Thoracic aorta (tissue), 2 donors: ENCODE measurements at regions not wholly inside any gene's neighbourhood (a gene's known extent, or its start where the extent isn't known, plus 50 kb on each side); places are given as distances from the start of the nearest gene placed in this dataset.

Experiments used
- ATAC-seq: fragments of 150-250 bp; one replicate; pipeline ENCODE4 v1.8.0; 2017; ENCODE audit warnings: low read depth; ENCODE audit not compliant: insufficient number of reproducible peaks, low FRiP score
- DNase-seq: peaks from one replicate; pipeline ENCODE4 v3.0.0-alpha.2; 2020; ENCODE audit warnings: low spot score
- H3K27ac ChIP-seq, 2 donors: fragments of 200-600 bp; sonication (generic); 1 replicate in 1 of 2; 2 replicates in 1 of 2; pipeline ENCODE4 v1.5.1; 2016; ENCODE audit warnings: mild to moderate bottlenecking in 2 of 2, moderate library complexity in 2 of 2
- H3K27me3 ChIP-seq: fragments of 200-600 bp; sonication (generic); replicated peaks from 2 replicates; pipeline ENCODE4 v1.6.0; 2016; ENCODE audit warnings: mild to moderate bottlenecking; ENCODE audit not compliant: insufficient read depth
- H3K36me3 ChIP-seq: fragments of 200-600 bp; sonication (generic); one replicate; pipeline ENCODE4 v1.5.1; 2016
- H3K4me1 ChIP-seq, 2 donors: fragments of 200-600 bp; sonication (generic); 1 replicate in 1 of 2; 2 replicates in 1 of 2; pipeline versions ENCODE4 v1.5.1 to v1.6.0; 2016; ENCODE audit warnings: low read depth in 2 of 2, mild to moderate bottlenecking in 1 of 2; ENCODE audit not compliant: control insufficient read depth in 1 of 2
- H3K4me3 ChIP-seq: fragments of 200-600 bp; sonication (generic); 2 replicates; pipeline ENCODE4 v1.5.1; 2016; ENCODE audit warnings: mild to moderate bottlenecking
- H3K9me3 ChIP-seq: fragments of 200-600 bp; sonication (generic); 2 replicates; pipeline ENCODE4 v1.5.1; 2016
- TF ChIP-seq, protein P1 (sequence below): fragments of 200-600 bp; sonication (generic); IDR thresholded peaks from one replicate; pipeline ENCODE4 v1.5.1; 2019; ENCODE audit warnings: antibody characterized with exemption

DNA sequence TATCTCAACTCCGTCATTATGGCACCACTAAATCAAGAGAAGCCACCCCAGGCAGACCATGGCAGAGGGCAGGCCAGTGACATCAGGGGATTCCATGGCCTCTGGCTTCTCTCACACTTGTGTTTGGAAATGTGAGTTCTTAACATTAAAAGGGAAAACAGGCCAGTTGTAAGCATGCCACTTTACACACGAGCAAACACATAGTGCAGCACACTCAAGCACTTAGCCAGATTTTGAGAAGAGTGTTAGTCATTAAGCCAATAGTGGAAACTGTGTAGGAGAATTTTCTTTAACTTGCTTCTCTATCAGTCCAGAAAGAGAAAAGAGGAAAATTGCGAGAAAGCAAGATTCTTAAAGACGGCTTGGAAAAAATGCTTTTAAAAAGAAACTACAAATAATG is 401.5 kb downstream of the TDRD3 start:
- TF ChIP-seq, protein P1, sequence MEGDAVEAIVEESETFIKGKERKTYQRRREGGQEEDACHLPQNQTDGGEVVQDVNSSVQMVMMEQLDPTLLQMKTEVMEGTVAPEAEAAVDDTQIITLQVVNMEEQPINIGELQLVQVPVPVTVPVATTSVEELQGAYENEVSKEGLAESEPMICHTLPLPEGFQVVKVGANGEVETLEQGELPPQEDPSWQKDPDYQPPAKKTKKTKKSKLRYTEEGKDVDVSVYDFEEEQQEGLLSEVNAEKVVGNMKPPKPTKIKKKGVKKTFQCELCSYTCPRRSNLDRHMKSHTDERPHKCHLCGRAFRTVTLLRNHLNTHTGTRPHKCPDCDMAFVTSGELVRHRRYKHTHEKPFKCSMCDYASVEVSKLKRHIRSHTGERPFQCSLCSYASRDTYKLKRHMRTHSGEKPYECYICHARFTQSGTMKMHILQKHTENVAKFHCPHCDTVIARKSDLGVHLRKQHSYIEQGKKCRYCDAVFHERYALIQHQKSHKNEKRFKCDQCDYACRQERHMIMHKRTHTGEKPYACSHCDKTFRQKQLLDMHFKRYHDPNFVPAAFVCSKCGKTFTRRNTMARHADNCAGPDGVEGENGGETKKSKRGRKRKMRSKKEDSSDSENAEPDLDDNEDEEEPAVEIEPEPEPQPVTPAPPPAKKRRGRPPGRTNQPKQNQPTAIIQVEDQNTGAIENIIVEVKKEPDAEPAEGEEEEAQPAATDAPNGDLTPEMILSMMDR: no peak
- Histone ChIP-seq H3K4me1 (no peaks in the 10 kb centered on the region), H3K27me3 (no peaks in the 10 kb centered on the region), H3K27ac (no peak overlapping the region), H3K4me3 (no peak overlapping the region), H3K36me3 (no peaks in the 10 kb centered on the region), H3K9me3 (no peaks in the 10 kb centered on the region)
- ATAC-seq: no peak
- no peak for DNase-seq

DNA sequence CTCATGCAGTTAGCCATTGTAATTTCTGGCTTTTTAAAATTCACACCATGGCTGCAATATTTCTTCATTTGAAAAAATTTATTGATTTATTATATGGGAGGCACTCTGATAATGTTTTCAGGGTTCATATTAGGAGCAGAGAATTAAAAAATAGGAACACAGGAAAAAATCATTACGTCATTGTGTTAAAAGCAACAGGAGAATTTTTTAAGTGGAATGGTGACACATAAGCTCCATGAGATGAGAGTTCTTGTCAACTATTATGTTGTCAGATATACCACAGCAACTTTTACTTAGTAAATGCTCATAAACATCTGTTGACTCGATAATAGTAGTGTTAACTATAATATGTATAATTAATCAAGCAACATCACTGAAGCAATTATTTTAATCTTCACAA is 400.1 kb downstream of the TDRD3 start:
- H3K27me3 ChIP-seq: no peaks in the 10 kb centered on the region
- TF ChIP-seq, protein P1: no peak
- H3K36me3 ChIP-seq: no peaks in the 10 kb centered on the region
- DNase-seq (no peak), ATAC-seq (no peak)
- no peak overlapping the region for H3K4me3 ChIP-seq
- H3K4me1 ChIP-seq: no peaks in the 10 kb centered on the region
- H3K27ac ChIP-seq: no peak overlapping the region
- no peaks in the 10 kb centered on the region for H3K9me3 ChIP-seq

DNA sequence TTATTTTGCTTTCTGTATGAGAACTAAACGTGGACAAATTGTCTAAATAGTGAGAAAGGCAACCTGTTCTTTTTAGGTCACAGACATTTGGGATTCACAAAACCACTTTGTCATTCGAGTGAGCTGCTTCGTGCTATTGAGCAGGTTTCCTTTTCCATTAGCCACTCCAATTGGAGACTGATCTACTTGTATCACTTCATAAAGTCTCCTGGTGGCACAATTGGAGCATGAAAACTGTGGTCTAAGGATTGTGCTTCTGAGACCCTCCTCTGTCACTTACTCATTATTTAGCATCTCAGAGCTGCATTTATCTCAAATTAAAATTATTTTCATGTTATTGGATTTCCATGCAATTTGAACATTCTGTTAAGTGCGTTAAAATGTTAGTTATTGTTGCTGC is 397.7 kb downstream of the TDRD3 start:
- Histone ChIP-seq H3K4me3 (no peak overlapping the region), H3K27me3 (no peaks in the 10 kb centered on the region), H3K27ac (no peak overlapping the region), H3K4me1 (no peaks in the 10 kb centered on the region), H3K36me3 (no peaks in the 10 kb centered on the region), H3K9me3 (no peaks in the 10 kb centered on the region)
- TF ChIP-seq, protein P1: no peak
- ATAC-seq (no peak), DNase-seq (no peak)

DNA sequence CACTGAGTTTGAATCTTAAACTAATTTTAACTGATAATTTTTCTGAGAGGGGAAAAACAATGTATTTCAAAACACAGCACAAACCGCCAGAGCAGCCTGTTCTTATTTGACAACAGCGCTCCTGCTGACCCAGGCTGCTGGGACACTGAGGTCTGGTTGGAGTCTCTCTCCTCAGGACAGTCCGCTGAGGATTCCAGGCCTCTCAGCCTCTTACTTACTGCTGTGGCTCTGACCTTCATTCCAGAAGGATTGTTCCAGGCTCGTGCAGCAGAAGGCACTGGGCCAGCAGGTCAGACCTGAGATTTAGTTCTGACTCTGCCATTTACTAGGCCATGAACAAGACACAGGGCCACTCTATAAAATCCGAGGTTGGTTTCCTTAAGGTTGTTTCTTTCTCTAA is 393.6 kb downstream of the TDRD3 start:
- DNase-seq (no peak), ATAC-seq (no peak)
- H3K27ac ChIP-seq: no peak overlapping the region
- H3K36me3 ChIP-seq: no peaks in the 10 kb centered on the region
- H3K4me1 ChIP-seq: peaks cover 0 to 10% of the 10 kb centered on the region in 2 donors
- TF ChIP-seq, protein P1: no peak
- no peaks in the 10 kb centered on the region for H3K9me3 ChIP-seq
- no peak overlapping the region for H3K4me3 ChIP-seq
- no peaks in the 10 kb centered on the region for H3K27me3 ChIP-seq

- peaks cover 0 to 10% of the 10 kb centered on the region in 2 donors for H3K4me1 ChIP-seq
These were observed 391.3 kb downstream of the TDRD3 start for GRCh38 chr13:60788156-60788829.

More at GRCh38 chr13:60788156-60788829, 391.3 kb downstream of the TDRD3 start:
- ATAC-seq (peak; percentile 76), DNase-seq (peak; percentile 17)
- Histone ChIP-seq H3K27ac (no peak overlapping the region), H3K4me3 (no peak overlapping the region), H3K27me3 (no peaks in the 10 kb centered on the region), H3K9me3 (no peaks in the 10 kb centered on the region), H3K36me3 (no peaks in the 10 kb centered on the region)
- TF ChIP-seq, protein P1: no peak
